Endothelial cell (in vitro differentiated cells): ENCODE measurements at regions not wholly inside any gene's neighbourhood (a gene's known extent, or its start where the extent isn't known, plus 50 kb on each side); places are given as distances from the start of the nearest gene placed in this dataset.

Experiments used
- DNase-seq: peaks from one replicate; pipeline ENCODE4 v3.0.0; 2021; ENCODE audit warnings: low spot score
- H3K27ac Mint-ChIP-seq: one replicate; pipeline ENCODE4 v1.8.0; 2021; ENCODE audit warnings: mixed read lengths, inconsistent platforms; ENCODE audit not compliant: unreplicated experiment
- H3K27me3 Mint-ChIP-seq: one replicate; pipeline ENCODE4 v1.8.0; 2021; ENCODE audit warnings: mild to moderate bottlenecking, moderate library complexity, mixed read lengths, inconsistent platforms; ENCODE audit not compliant: unreplicated experiment
- H3K36me3 Mint-ChIP-seq: one replicate; pipeline ENCODE4 v1.8.0; 2021; ENCODE audit warnings: mild to moderate bottlenecking, low read depth, mixed read lengths, inconsistent platforms; ENCODE audit not compliant: unreplicated experiment
- H3K4me1 Mint-ChIP-seq: one replicate; pipeline ENCODE4 v1.8.0; 2021; ENCODE audit warnings: mild to moderate bottlenecking, mixed read lengths, inconsistent platforms; ENCODE audit not compliant: unreplicated experiment
- H3K4me3 Mint-ChIP-seq: one replicate; pipeline ENCODE4 v1.8.0; 2021; ENCODE audit warnings: mild to moderate bottlenecking, mixed read lengths, inconsistent platforms; ENCODE audit not compliant: unreplicated experiment
- H3K9me3 Mint-ChIP-seq: one replicate; pipeline ENCODE4 v1.8.0; 2021; ENCODE audit warnings: mixed read lengths, inconsistent platforms; ENCODE audit not compliant: unreplicated experiment
- CTCF ChIP-seq: fragments of 200-600 bp; sonication (generic); IDR thresholded peaks from one replicate; pipeline ENCODE4 v1.5.0; 2021; ENCODE audit warnings: antibody characterized with exemption; ENCODE audit not compliant: unreplicated experiment

DNA sequence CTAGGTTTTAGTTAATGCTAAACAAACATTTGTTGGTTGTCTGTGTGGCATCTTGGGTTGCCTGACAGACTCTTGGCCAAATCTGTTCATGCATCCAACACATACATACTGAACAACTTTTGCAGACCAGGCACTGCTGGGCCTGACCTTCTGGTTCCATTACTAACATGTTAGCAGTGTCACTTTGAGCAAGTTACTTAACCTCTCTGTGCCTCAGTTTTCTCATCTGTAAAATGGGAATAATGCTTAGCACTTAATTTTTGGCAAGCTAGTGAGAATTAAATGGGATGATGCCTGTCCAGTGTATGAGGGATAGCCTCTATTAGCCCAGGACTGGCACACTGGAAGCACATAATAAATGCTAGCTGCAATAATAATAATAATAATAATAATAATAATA lies 169.9 kb downstream of the DHX35 start:
- peaks cover 7% of the 10 kb centered on the region for H3K27me3 Mint-ChIP-seq
- H3K4me1 Mint-ChIP-seq, result no peaks in the 10 kb centered on the region
- no peak for TF ChIP-seq CTCF
- H3K36me3 Mint-ChIP-seq, result no peaks in the 10 kb centered on the region
- H3K9me3 Mint-ChIP-seq, result no peaks in the 10 kb centered on the region
- no peak overlapping the region for H3K4me3 Mint-ChIP-seq
- no peak overlapping the region for H3K27ac Mint-ChIP-seq
- DNase-seq, result no peak

DNA sequence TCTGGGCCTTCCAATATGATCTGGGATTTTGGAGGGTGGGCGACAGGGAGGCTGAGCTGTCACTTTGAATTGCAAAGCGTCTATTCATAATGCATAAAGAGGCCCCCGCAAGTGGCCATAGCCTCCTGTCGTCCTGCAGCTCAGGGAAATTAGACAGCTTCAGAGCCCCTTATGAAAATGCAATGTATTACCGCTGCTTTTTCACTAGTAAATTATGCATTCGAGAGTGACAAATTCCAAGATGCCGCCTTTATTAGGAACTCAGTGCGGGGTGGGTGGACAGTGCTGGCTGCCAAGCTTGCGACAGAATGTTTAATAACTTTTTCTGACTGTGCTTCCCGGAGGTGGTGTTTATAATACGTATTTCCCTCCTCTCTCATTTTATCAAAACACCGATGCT lies 168.5 kb downstream of the DHX35 start:
- DNase-seq, result no peak
- TF ChIP-seq CTCF, result no peak
- Mint-ChIP-seq H3K4me3 (no peak overlapping the region), H3K27me3 (peaks cover 4% of the 10 kb centered on the region), H3K36me3 (no peaks in the 10 kb centered on the region), H3K4me1 (no peaks in the 10 kb centered on the region), H3K27ac (no peak overlapping the region), H3K9me3 (no peaks in the 10 kb centered on the region)

DNA sequence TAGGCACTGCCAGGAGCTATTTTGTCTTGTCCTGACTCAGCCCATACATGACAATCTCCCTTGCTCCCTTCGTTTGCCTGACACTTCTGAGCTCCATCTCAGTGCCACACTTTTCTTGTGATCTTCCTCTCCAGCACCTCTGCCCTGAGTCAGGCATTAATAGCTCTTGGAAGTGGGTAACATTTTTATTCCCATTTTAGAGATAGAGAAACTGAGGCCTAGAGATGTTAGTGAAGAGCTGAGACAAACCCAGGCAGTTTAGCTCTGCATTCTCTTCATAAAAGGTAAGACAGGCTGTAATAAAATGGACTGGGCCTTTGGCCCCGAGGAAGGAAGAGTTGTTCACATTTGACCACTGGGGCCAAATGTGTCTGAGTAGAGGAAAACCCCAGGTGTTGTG lies 167.4 kb downstream of the DHX35 start:
- H3K4me3 Mint-ChIP-seq, result no peak overlapping the region
- H3K27me3 Mint-ChIP-seq, result peaks cover 2% of the 10 kb centered on the region
- H3K4me1 Mint-ChIP-seq, result no peaks in the 10 kb centered on the region
- TF ChIP-seq CTCF, result no peak
- no peaks in the 10 kb centered on the region for H3K36me3 Mint-ChIP-seq
- no peaks in the 10 kb centered on the region for H3K9me3 Mint-ChIP-seq
- DNase-seq, result no peak
- no peak overlapping the region for H3K27ac Mint-ChIP-seq

DNA sequence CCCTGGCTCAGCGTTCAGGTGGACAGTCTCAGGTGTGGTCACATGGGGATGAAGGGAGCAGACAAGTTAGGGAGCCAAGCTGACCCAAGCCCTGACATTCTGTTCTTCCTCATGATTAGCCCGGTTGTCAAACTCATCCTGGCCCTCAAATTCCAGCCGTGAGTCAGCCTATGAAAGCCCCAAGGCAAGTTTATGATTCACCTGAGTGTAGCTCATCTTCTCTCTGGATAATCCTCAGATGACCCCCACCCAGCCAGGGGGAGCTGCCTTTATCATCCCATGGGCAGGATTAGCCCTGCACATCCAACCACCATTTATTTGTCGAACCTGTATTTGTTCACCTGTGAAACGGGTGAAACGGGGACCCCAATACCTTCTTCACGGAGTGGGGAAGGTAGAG lies 161.9 kb downstream of the DHX35 start:
- H3K27me3 Mint-ChIP-seq, result peaks cover 2% of the 10 kb centered on the region
- H3K4me3 Mint-ChIP-seq, result no peak overlapping the region
- H3K4me1 Mint-ChIP-seq, result no peaks in the 10 kb centered on the region
- DNase-seq, result no peak
- no peaks in the 10 kb centered on the region for H3K9me3 Mint-ChIP-seq
- no peaks in the 10 kb centered on the region for H3K36me3 Mint-ChIP-seq
- TF ChIP-seq CTCF, result no peak
- no peak overlapping the region for H3K27ac Mint-ChIP-seq

DNA sequence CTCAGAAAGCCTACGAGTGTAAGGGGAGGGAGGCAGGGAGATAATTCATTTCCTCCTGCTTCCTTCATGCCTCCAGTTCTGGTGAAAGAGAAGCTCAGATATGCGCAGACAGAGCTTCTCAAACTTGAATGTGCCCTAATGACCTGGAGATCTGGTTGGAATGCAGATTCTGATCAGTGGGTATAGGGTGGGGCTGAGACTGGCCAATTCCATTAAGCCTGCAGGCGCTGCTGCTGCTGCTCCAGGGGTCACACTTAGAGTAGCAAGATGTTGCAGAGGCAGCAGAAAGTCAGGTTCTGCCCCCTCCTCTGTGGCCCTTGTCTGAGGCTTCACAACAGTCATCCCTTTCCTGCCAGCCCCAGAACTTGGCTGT lies 161.0 kb downstream of the DHX35 start:
- Mint-ChIP-seq H3K4me3 (no peak overlapping the region), H3K4me1 (no peaks in the 10 kb centered on the region), H3K36me3 (no peaks in the 10 kb centered on the region), H3K9me3 (no peaks in the 10 kb centered on the region), H3K27ac (no peak overlapping the region), H3K27me3 (peaks cover 2% of the 10 kb centered on the region)
- TF ChIP-seq CTCF, result no peak
- no peak for DNase-seq
